ENCODE measurements at regions not wholly inside any gene's neighbourhood (a gene's known extent, or its start where the extent isn't known, plus 50 kb on each side); places are given as distances from the start of the nearest gene placed in this dataset.

- H3K14ac ChIP-seq (replicated peaks; ENCODE audit: low read depth, low read length): no peak overlapping the region
- no peak overlapping the region for H2BK5ac ChIP-seq (ENCODE audit: low read depth, low read length, poor library complexity, severe bottlenecking)
- peak overlapping the region; percentile 20; the same call in 1 of the 2 replicates for H3K18ac ChIP-seq (ENCODE audit: low read depth, low read length)
- H3K27me3 ChIP-seq (ENCODE audit: control insufficient read depth, insufficient read depth, low read length): no peaks in the 10 kb centered on the region; the same call in 1 of the 2 replicates
- H3K9ac ChIP-seq (ENCODE audit: low read depth, low read length): no peak overlapping the region
- ATAC-seq (ENCODE audit: low read depth) (peak; percentile 21), DNase-seq (peak; percentile 75)
- no peak overlapping the region for H3K4me2 ChIP-seq (ENCODE audit: low read depth, low read length)
- no peak overlapping the region for H3K4ac ChIP-seq (ENCODE audit: low read depth, low read length)
- BruUV-seq (replicated peaks): no TSS peak
- H2AK5ac ChIP-seq (ENCODE audit: low read depth, low read length): no peak overlapping the region
- no peaks in the 10 kb centered on the region for H3K4me1 ChIP-seq (ENCODE audit: control insufficient read depth, insufficient read depth, low read length)
- ChIA-PET CTCF (no interaction called here), POLR2A (ENCODE audit: unreplicated experiment) (no interaction called here)
- in situ Hi-C loops (cut with MboI; ENCODE audit: low sequenced_read_pairs) (no loop called here), dilution Hi-C loops (cut with HindIII; ENCODE audit: low sequenced_read_pairs, unreplicated experiment) (no loop called here), intact Hi-C loops (cut with micrococcal nuclease) (no loop called here)
- H3K9me1 ChIP-seq (ENCODE audit: insufficient read depth, low read length): no peaks in the 10 kb centered on the region
- H4K20me1 ChIP-seq (ENCODE audit: insufficient read depth, low read length): no peaks in the 10 kb centered on the region
- TF ChIP-seq RFX5 (IDR thresholded peaks at IDR 0.05; ENCODE audit: low read depth, low read length): no peak
- peak; percentile 52 for TF ChIP-seq NFE2L2 (IDR thresholded peaks at IDR 0.05; ENCODE audit: low read depth, low read length)
- TF ChIP-seq CEBPB (IDR thresholded peaks at IDR 0.05; ENCODE audit: low read depth, low read length): peak; percentile 69; the same call in 1 of the 2 replicates
- no peak for TF ChIP-seq SMC3 (IDR thresholded peaks at IDR 0.05; ENCODE audit: low read depth, low read length)
- no peak for TF ChIP-seq CHD1 (IDR thresholded peaks at IDR 0.05; ENCODE audit: low read depth, low read length)
- TF ChIP-seq MAZ (IDR thresholded peaks at IDR 0.05; ENCODE audit: borderline replicate concordance, low read depth, low read length): no peak
- no peak for TF ChIP-seq FOS (IDR thresholded peaks at IDR 0.05; ENCODE audit: low read depth, low read length)
- no peak for TF ChIP-seq RCOR1 (IDR thresholded peaks at IDR 0.05; ENCODE audit: insufficient replicate concordance, low read length)
- no peak for TF ChIP-seq RAD21 (IDR thresholded peaks at IDR 0.05; ENCODE audit: low read length)
- TF ChIP-seq CTCF (conservative IDR thresholded peaks at IDR 0.05; ENCODE audit: low read depth, low read length): no peak
- TF ChIP-seq MAFK (IDR thresholded peaks at IDR 0.05; ENCODE audit: low read depth, low read length): no peak
- no peak for TF ChIP-seq BHLHE40 (IDR thresholded peaks at IDR 0.05; ENCODE audit: low read depth, low read length)
- no peak for TF ChIP-seq POLR2A (IDR thresholded peaks at IDR 0.05; ENCODE audit: low read depth, low read length)
- TF ChIP-seq ELK1 (IDR thresholded peaks at IDR 0.05; ENCODE audit: borderline replicate concordance, low read depth, low read length): no peak
- no peaks in the 10 kb centered on the region for H3K36me3 ChIP-seq (ENCODE audit: control insufficient read depth, insufficient read depth, low read length)
- WGBS, 2 experiments (ENCODE audit: extremely low coverage in 2 of 2, insufficient read length in 1 of 2): no CpG with 5 or more reads among the region's 4 CpGs
- H4K8ac ChIP-seq (ENCODE audit: low read depth in 2 of 2, low read length in 2 of 2): no peak overlapping the region
- H3K79me1 ChIP-seq (ENCODE audit: low read depth in 1 of 2, low read length in 2 of 2): no peaks in the 10 kb centered on the region
- H2BK15ac ChIP-seq (ENCODE audit: low read depth, low read length): no peak overlapping the region
- no peak overlapping the region for H3K27ac ChIP-seq (ENCODE audit: insufficient read depth, low read length)
- no peak overlapping the region for H3K23ac ChIP-seq (ENCODE audit: low read depth, low read length)
- H2BK20ac ChIP-seq (ENCODE audit: low read depth, low read length): no peak overlapping the region
- H2AK9ac ChIP-seq (replicated peaks; ENCODE audit: low read depth, low read length, poor library complexity): no peak overlapping the region
- no peak overlapping the region for H4K91ac ChIP-seq (ENCODE audit: insufficient read depth, low read depth, low read length)
- no peak overlapping the region for H3K56ac ChIP-seq (ENCODE audit: extremely low read depth, insufficient read depth, low read length)
- H3K4me3 ChIP-seq (ENCODE audit: insufficient read depth, low read depth, low read length): no peak overlapping the region
- peaks cover 3% of the 10 kb centered on the region; the same call in 1 of the 2 replicates for H3K9me3 ChIP-seq (ENCODE audit: control insufficient read depth, insufficient read depth, low read length)
- no peak overlapping the region for H4K5ac ChIP-seq (ENCODE audit: low read depth, low read length)
- H2BK120ac ChIP-seq (ENCODE audit: low read depth, low read length): no peak overlapping the region
- no peak overlapping the region for H2AFZ ChIP-seq (replicated peaks; ENCODE audit: low read length, poor library complexity)
Measured at GRCh38 chr9:88663771-88664419, 128.9 kb downstream of the NXNL2 start.

Measured in IMR-90 (cell line).